HCT116 (cell line): ENCODE measurements at regions not wholly inside any gene's neighbourhood (a gene's known extent, or its start where the extent isn't known, plus 50 kb on each side); places are given as distances from the start of the nearest gene placed in this dataset.

Source experiments
- ATAC-seq: fragments of 200-7000 bp; cut with Tn5 transposase; 2 replicates; pipeline ENCODE4 v1.9.1; 2020; ENCODE audit warnings: mild to moderate bottlenecking, moderate library complexity
- BruUV-seq: library from RNA; stranded (reverse); fragments of 400-500 nt; replicated peaks from 2 replicates; lab custom pipeline; 2021; lab: Mats Ljungman, UMichigan
- CTCF ChIA-PET: fragments of 300-600 bp; sonication (Branson Sonifier 250); formaldehyde crosslinking; loops from one replicate; lab custom pipeline; 2021; ENCODE audit warnings: antibody characterized with exemption; lab: Charles Lee
- POLR2A ChIA-PET: fragments of 300-600, 350-600 bp; sonication (Branson Sonifier 250); formaldehyde crosslinking; loops from one replicate; lab custom pipeline; 2021; ENCODE audit warnings: antibody characterized with exemption; lab: Charles Lee
- RAD21 ChIA-PET, 2 experiments: fragments of 300-600 bp; sonication (Branson Sonifier 250); formaldehyde crosslinking; loops; one replicate each; lab custom pipeline; 2023; ENCODE audit warnings: low total read pairs in 2 of 2; ENCODE audit not compliant: uncharacterized antibody in 2 of 2, unreplicated experiment in 2 of 2, low non-redundant PET in 1 of 2; lab: Charles Lee
- DNase-seq: peaks from one replicate; pipeline ENCODE4 v3.0.0-alpha.2; 2010; ENCODE audit warnings: low read depth, low spot score
- H2AFZ ChIP-seq: fragments of 200-600 bp; shearing (Covaris generic), sonication (generic); 2 replicates; pipeline ENCODE4 v1.6.1; 2017; ENCODE audit warnings: low read depth, mixed run types, mixed read lengths, antibody characterized with exemption, low read length; ENCODE audit not compliant: poor library complexity, severe bottlenecking
- H3K27ac ChIP-seq: 2 replicates; pipeline ENCODE4 v1.5.1; 2012; ENCODE audit warnings: low read depth, low read length
- H3K27me3 ChIP-seq: fragments of 200-600 bp; sonication (generic); 2 replicates; pipeline ENCODE4 v1.6.1; 2016; ENCODE audit warnings: mixed run types, low read length, mixed read lengths; ENCODE audit not compliant: insufficient read depth
- H3K36me3 ChIP-seq, 2 experiments: fragments of 200-500 bp in 1 of 2; fragments of 200-600 bp in 1 of 2; sonication (Bioruptor generic) in 1 of 2; sonication (generic) in 1 of 2; 2 replicates each; pipeline versions ENCODE4 v1.5.1 to v1.6.1; 2014 to 2016; ENCODE audit warnings: low read length in 2 of 2, inconsistent platforms in 1 of 2, mixed read lengths in 1 of 2, mixed run types in 1 of 2; ENCODE audit not compliant: insufficient read depth in 2 of 2, control insufficient read depth in 1 of 2
- H3K4me1 ChIP-seq, 2 experiments: fragments of 200-600 bp in 1 of 2; sonication (generic) in 1 of 2; 2 replicates each; pipeline versions ENCODE4 v1.5.1 to v1.6.1; 2012 to 2017; ENCODE audit warnings: low read length in 2 of 2, inconsistent platforms in 1 of 2, mild to moderate bottlenecking in 1 of 2, mixed read lengths in 1 of 2, mixed run types in 1 of 2, moderate library complexity in 1 of 2; ENCODE audit not compliant: insufficient read depth in 2 of 2, control insufficient read depth in 1 of 2
- H3K4me2 ChIP-seq: fragments of 200-600 bp; sonication (generic); 2 replicates; pipeline ENCODE4 v1.6.1; 2017; ENCODE audit warnings: mixed run types, low read length, mixed read lengths
- H3K4me3 ChIP-seq, 2 experiments: fragments of 200-600 bp in 1 of 2; sonication (generic) in 1 of 2; replicated peaks in 1 of 2; 2 replicates each; pipeline ENCODE4 v1.5.1; 2011 to 2016; ENCODE audit warnings: low read length in 2 of 2, control low read depth in 1 of 2, low read depth in 1 of 2, mild to moderate bottlenecking in 1 of 2, mixed read lengths in 1 of 2, mixed run types in 1 of 2
- H3K79me2 ChIP-seq: fragments of 200-600 bp; sonication (generic); 2 replicates; pipeline ENCODE4 v1.6.1; 2017; ENCODE audit warnings: mild to moderate bottlenecking, mixed run types, low read length, moderate library complexity, mixed read lengths; ENCODE audit not compliant: insufficient read depth
- H3K9ac ChIP-seq: fragments of 200-600 bp; sonication (generic); 2 replicates; pipeline ENCODE4 v1.6.1; 2016; ENCODE audit warnings: low read length, mixed read lengths
- H3K9me2 ChIP-seq: fragments of 200-600 bp; sonication (generic), shearing (Covaris generic); 2 replicates; pipeline ENCODE4 v1.6.1; 2017; ENCODE audit warnings: mixed run types, mild to moderate bottlenecking, moderate library complexity; ENCODE audit not compliant: insufficient read depth
- H3K9me3 ChIP-seq, 2 experiments: fragments of 200-500 bp in 1 of 2; fragments of 200-600 bp in 1 of 2; sonication (Bioruptor generic) in 1 of 2; sonication (generic) in 1 of 2; 2 replicates each; pipeline ENCODE4 v1.6.1; 2014 to 2017; ENCODE audit warnings: low read length in 2 of 2, mixed read lengths in 2 of 2, inconsistent platforms in 1 of 2, low read depth in 1 of 2, mild to moderate bottlenecking in 1 of 2, mixed run types in 1 of 2, moderate library complexity in 1 of 2; ENCODE audit not compliant: control insufficient read depth in 1 of 2, insufficient read depth in 1 of 2
- H4K20me1 ChIP-seq: fragments of 200-600 bp; sonication (generic), shearing (Covaris generic); 2 replicates; pipeline ENCODE4 v1.6.1; 2017; ENCODE audit warnings: mixed run types, mild to moderate bottlenecking, moderate library complexity; ENCODE audit not compliant: insufficient read depth
- CBX3 ChIP-seq: IDR thresholded peaks from 2 replicates; pipeline ENCODE4 v1.6.1; 2012; ENCODE audit warnings: low read depth
- EGR1 ChIP-seq: IDR thresholded peaks from 2 replicates; pipeline ENCODE4 v1.6.1; 2012; ENCODE audit warnings: low read depth
- ELF1 ChIP-seq: IDR thresholded peaks from 2 replicates; pipeline ENCODE4 v1.6.1; 2012; ENCODE audit warnings: low read depth, borderline replicate concordance
- EZH2 ChIP-seq: fragments of 200-600 bp; sonication (generic); IDR thresholded peaks from 2 replicates; pipeline ENCODE4 v1.6.1; 2017; ENCODE audit warnings: antibody characterized with exemption, mixed run types
- JUND ChIP-seq: IDR thresholded peaks from 2 replicates; pipeline ENCODE4 v1.6.1; 2012
- POLR2AphosphoS5 ChIP-seq: IDR thresholded peaks from 2 replicates; pipeline ENCODE4 v1.6.1; 2011; ENCODE audit warnings: mild to moderate bottlenecking, low read depth, low read length, moderate library complexity
- RAD21 ChIP-seq: IDR thresholded peaks from 2 replicates; pipeline ENCODE4 v1.6.1; 2012; ENCODE audit warnings: low read depth, mild to moderate bottlenecking
- TCF7L2 ChIP-seq: IDR thresholded peaks from 2 replicates; pipeline ENCODE4 v1.7.0; 2011; ENCODE audit warnings: borderline replicate concordance, inconsistent platforms; ENCODE audit not compliant: insufficient read depth, insufficient read length; ENCODE audit errors: extremely low read depth
- YY1 ChIP-seq: IDR thresholded peaks from 2 replicates; pipeline ENCODE4 v1.6.1; 2011; ENCODE audit warnings: low read length, low read depth, moderate library complexity, mild to moderate bottlenecking; ENCODE audit not compliant: insufficient replicate concordance; ENCODE audit errors: extremely low read depth
- intact Hi-C: fragments of 100-400 bp; cut with micrococcal nuclease; formaldehyde crosslinking; loops from 2 replicates; pipeline ENCODE4 v1.10.0; 2022
- TF ChIP-seq, protein P1 (sequence below): IDR thresholded peaks from 2 replicates; pipeline ENCODE4 v1.6.1; 2011; ENCODE audit warnings: mild to moderate bottlenecking, low read length, moderate library complexity; ENCODE audit not compliant: insufficient replicate concordance; ENCODE audit errors: extremely low read depth

DNA sequence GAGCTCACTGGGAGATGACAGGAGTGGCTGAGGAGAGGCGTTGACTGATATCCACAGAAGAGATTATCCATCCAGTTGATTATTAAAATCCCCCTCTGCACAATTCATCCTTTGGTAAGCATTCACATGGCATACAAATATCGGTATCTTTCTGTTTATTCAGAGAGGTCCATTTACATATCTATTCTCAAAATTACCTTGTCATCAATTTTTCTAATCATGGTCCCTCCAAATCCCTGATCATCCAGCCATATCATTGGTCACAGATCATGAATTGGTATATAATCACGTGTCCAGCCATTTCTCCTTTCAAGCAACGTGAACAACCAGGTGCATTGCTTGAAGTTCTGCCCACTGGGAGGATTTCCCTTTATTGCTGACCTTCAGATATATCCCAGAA is 1321.0 kb downstream of the ROBO2 start:
- no peak for DNase-seq

DNA sequence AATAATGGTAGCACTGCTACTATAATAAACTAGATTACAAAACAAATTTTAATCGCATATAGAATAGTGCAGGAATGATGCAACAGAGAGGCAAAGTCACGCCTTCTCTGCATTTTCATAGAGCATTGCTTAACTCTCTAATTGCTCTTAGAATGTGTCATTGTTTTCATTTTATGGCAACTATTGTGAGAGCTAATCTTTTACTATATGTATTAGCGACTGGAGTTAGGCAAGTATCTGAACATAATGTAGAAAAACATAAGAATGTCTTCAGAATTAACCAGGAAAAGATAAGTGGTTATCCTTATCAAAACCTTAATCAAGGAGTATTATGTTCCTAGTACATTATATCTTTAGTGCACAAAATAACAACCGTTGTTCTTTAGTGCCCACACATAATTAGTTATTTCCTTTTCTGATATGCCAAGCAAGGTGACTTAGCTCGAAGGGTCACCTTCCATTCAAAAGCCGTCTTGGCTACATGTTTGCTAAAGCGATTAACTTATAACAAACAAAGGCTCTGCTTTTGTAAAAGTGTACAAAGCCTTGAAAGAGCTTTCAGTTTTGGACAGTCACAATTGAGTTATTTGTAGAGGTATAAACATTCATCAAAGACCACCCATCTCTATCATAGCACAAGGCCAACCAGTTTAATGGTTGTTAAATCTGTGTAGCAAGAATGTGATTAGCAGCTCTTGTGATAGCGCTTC is 1328.9 kb downstream of the ROBO2 start:
- ChIA-PET POLR2A (no interaction called here), RAD21 (no interaction called here), CTCF (no interaction called here)
- Histone ChIP-seq H2AFZ (no peak overlapping the region), H3K4me1 (no peaks in the 10 kb centered on the region), H3K4me3 (no peak overlapping the region), H3K27me3 (no peaks in the 10 kb centered on the region), H3K4me2 (no peak overlapping the region), H3K36me3 (no peaks in the 10 kb centered on the region), H3K9me2 (no peaks in the 10 kb centered on the region), H3K9me3 (peaks cover 0 to 29% of the 10 kb centered on the region in 2 experiments; a peak in 2 of 4 replicates), H3K27ac (no peak overlapping the region), H3K79me2 (no peaks in the 10 kb centered on the region)
- no TSS peak for BruUV-seq
- ATAC-seq: no peak
- TF ChIP-seq EZH2 (no peak), RAD21 (no peak), CBX3 (no peak), ELF1 (no peak), JUND (no peak), TCF7L2 (no peak), EGR1 (no peak)
- TF ChIP-seq, protein P1, sequence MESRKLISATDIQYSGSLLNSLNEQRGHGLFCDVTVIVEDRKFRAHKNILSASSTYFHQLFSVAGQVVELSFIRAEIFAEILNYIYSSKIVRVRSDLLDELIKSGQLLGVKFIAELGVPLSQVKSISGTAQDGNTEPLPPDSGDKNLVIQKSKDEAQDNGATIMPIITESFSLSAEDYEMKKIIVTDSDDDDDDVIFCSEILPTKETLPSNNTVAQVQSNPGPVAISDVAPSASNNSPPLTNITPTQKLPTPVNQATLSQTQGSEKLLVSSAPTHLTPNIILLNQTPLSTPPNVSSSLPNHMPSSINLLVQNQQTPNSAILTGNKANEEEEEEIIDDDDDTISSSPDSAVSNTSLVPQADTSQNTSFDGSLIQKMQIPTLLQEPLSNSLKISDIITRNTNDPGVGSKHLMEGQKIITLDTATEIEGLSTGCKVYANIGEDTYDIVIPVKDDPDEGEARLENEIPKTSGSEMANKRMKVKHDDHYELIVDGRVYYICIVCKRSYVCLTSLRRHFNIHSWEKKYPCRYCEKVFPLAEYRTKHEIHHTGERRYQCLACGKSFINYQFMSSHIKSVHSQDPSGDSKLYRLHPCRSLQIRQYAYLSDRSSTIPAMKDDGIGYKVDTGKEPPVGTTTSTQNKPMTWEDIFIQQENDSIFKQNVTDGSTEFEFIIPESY: no peak
- TF ChIP-seq, all 23 proteins: peak for 0
- no peak for DNase-seq
- Histone ChIP-seq H4K20me1 (no peaks in the 10 kb centered on the region), H3K9ac (no peak overlapping the region)
- intact Hi-C loops: no loop called here

More for the DNA sequence above, 1321.0 kb downstream of the ROBO2 start:
- Histone ChIP-seq H3K4me1 (no peaks in the 10 kb centered on the region), H3K9me3 (peaks cover 0 to 26% of the 10 kb centered on the region in 2 experiments; a peak in 3 of 4 replicates), H3K9me2 (no peaks in the 10 kb centered on the region), H3K9ac (no peak overlapping the region), H3K27me3 (no peaks in the 10 kb centered on the region), H4K20me1 (no peaks in the 10 kb centered on the region), H3K27ac (no peak overlapping the region), H3K4me2 (no peak overlapping the region), H3K36me3 (no peaks in the 10 kb centered on the region; a peak in 1 of 4 replicates), H2AFZ (no peak overlapping the region), H3K79me2 (no peaks in the 10 kb centered on the region), H3K4me3 (no peak overlapping the region)
- RAD21 ChIA-PET: no interaction called here
- intact Hi-C loops: no loop called here
- CTCF ChIA-PET: no interaction called here
- TF ChIP-seq YY1 (no peak), POLR2AphosphoS5 (no peak), RAD21 (no peak), EZH2 (no peak)
- BruUV-seq: no TSS peak
- POLR2A ChIA-PET: no interaction called here
- ATAC-seq: no peak
